SJCRH30 (cell line): ENCODE measurements at regions not wholly inside any gene's neighbourhood (a gene's known extent, or its start where the extent isn't known, plus 50 kb on each side); places are given as distances from the start of the nearest gene placed in this dataset.
A peak's percentile ranks its signal among the peaks of the same experiment; 100 is the strongest.

Source experiments
- DNase-seq, 2 experiments: peaks; one replicate each; pipeline ENCODE4 v3.0.0-alpha.2; 2015 to 2020
- H3K27ac ChIP-seq: fragments of 250-450 bp; sonication (Bioruptor Pico); 2 replicates; pipeline ENCODE4 v1.5.1; 2020; ENCODE audit warnings: mild to moderate bottlenecking, moderate library complexity
- H3K27me3 ChIP-seq: fragments of 250-450 bp; sonication (Bioruptor Pico); 2 replicates; pipeline ENCODE4 v1.5.1; 2020; ENCODE audit warnings: mild to moderate bottlenecking, moderate library complexity
- H3K36me3 ChIP-seq: fragments of 250-450 bp; sonication (Bioruptor Pico); 2 replicates; pipeline ENCODE4 v1.5.1; 2020; ENCODE audit warnings: mild to moderate bottlenecking, moderate library complexity
- H3K4me1 ChIP-seq: fragments of 250-450 bp; sonication (Bioruptor Pico); 2 replicates; pipeline ENCODE4 v1.5.1; 2020; ENCODE audit warnings: mild to moderate bottlenecking, moderate library complexity
- H3K4me3 ChIP-seq: fragments of 250-450 bp; sonication (Bioruptor Pico); 2 replicates; pipeline ENCODE4 v1.5.1; 2020; ENCODE audit warnings: mild to moderate bottlenecking, moderate library complexity
- H3K9me3 ChIP-seq: fragments of 250-450 bp; sonication (Bioruptor Pico); replicated peaks from 2 replicates; pipeline ENCODE4 v1.5.1; 2020; ENCODE audit warnings: mild to moderate bottlenecking, moderate library complexity

GRCh38 chr2:219692521-219692920 lies 65.1 kb downstream of the SLC4A3 start:
- no peak overlapping the region for H3K4me3 ChIP-seq
- H3K4me1 ChIP-seq, result peaks cover 15% of the 10 kb centered on the region
- H3K27ac ChIP-seq, result no peak overlapping the region
- H3K9me3 ChIP-seq, result no peaks in the 10 kb centered on the region
- no peak for DNase-seq
- 0 out of 2 replicates have a peak, but pooled peaks cover under 1% of the 10 kb centered on the region for H3K27me3 ChIP-seq
- H3K36me3 ChIP-seq, result no peaks in the 10 kb centered on the region

GRCh38 chr2:219695145-219695709 lies 67.8 kb downstream of the SLC4A3 start:
- Histone ChIP-seq H3K27ac (no peak overlapping the region), H3K4me3 (no peak overlapping the region), H3K9me3 (no peaks in the 10 kb centered on the region), H3K27me3 (0 out of 2 replicates have a peak, but pooled peaks cover 3% of the 10 kb centered on the region), H3K4me1 (no peaks in the 10 kb centered on the region; the same call in 1 of the 2 replicates), H3K36me3 (no peaks in the 10 kb centered on the region)
- DNase-seq, result no peak

- Histone ChIP-seq H3K4me1 (no peaks in the 10 kb centered on the region; the same call in 1 of the 2 replicates), H3K36me3 (no peaks in the 10 kb centered on the region), H3K27me3 (0 out of 2 replicates have a peak, but pooled peaks cover 3% of the 10 kb centered on the region), H3K9me3 (no peaks in the 10 kb centered on the region), H3K27ac (no peak overlapping the region), H3K4me3 (no peak overlapping the region)
- DNase-seq, result no peak
These were observed 70.6 kb downstream of the SLC4A3 start for GRCh38 chr2:219697811-219698747.

- Histone ChIP-seq H3K27ac (no peak overlapping the region), H3K27me3 (0 out of 2 replicates have a peak, but pooled peaks cover 3% of the 10 kb centered on the region), H3K4me1 (peaks cover 3% of the 10 kb centered on the region; the same call in 1 of the 2 replicates), H3K36me3 (no peaks in the 10 kb centered on the region), H3K4me3 (no peak overlapping the region), H3K9me3 (no peaks in the 10 kb centered on the region)
- no peak for DNase-seq
These were observed 71.5 kb downstream of the SLC4A3 start for GRCh38 chr2:219698748-219699439.

GRCh38 chr2:219699440-219699821 lies 72.0 kb downstream of the SLC4A3 start:
- H3K4me1 ChIP-seq, result peaks cover 3% of the 10 kb centered on the region; the same call in 1 of the 2 replicates
- H3K9me3 ChIP-seq, result no peaks in the 10 kb centered on the region
- H3K4me3 ChIP-seq, result no peak overlapping the region
- no peak overlapping the region for H3K27ac ChIP-seq
- H3K36me3 ChIP-seq, result no peaks in the 10 kb centered on the region
- no peak for DNase-seq
- 0 out of 2 replicates have a peak, but pooled peaks cover 3% of the 10 kb centered on the region for H3K27me3 ChIP-seq

- Histone ChIP-seq H3K36me3 (no peaks in the 10 kb centered on the region), H3K4me3 (no peak overlapping the region), H3K27me3 (0 out of 2 replicates have a peak, but pooled peaks cover 3% of the 10 kb centered on the region), H3K9me3 (no peaks in the 10 kb centered on the region), H3K4me1 (peaks cover 5% of the 10 kb centered on the region; the same call in 1 of the 2 replicates), H3K27ac (no peak overlapping the region)
- no peak for DNase-seq
These were observed 74.6 kb downstream of the SLC4A3 start for GRCh38 chr2:219701847-219702634.

GRCh38 chr2:219702796-219703545 lies 75.5 kb downstream of the SLC4A3 start:
- Histone ChIP-seq H3K27ac (no peak overlapping the region), H3K4me1 (peaks cover 6% of the 10 kb centered on the region; the same call in 1 of the 2 replicates), H3K9me3 (no peaks in the 10 kb centered on the region), H3K4me3 (no peak overlapping the region), H3K36me3 (no peaks in the 10 kb centered on the region), H3K27me3 (no peaks in the 10 kb centered on the region)
- DNase-seq, result no peak

- Histone ChIP-seq H3K27me3 (no peaks in the 10 kb centered on the region), H3K27ac (no peak overlapping the region), H3K36me3 (no peaks in the 10 kb centered on the region), H3K9me3 (no peaks in the 10 kb centered on the region), H3K4me1 (peaks cover 9% of the 10 kb centered on the region; the same call in 1 of the 2 replicates), H3K4me3 (no peak overlapping the region)
- DNase-seq, result no peak
These were observed 77.4 kb downstream of the SLC4A3 start for GRCh38 chr2:219704878-219705277.

- H3K4me3 ChIP-seq, result no peak overlapping the region
- H3K4me1 ChIP-seq, result peaks cover 9% of the 10 kb centered on the region; the same call in 1 of the 2 replicates
- DNase-seq, result no peak
- H3K36me3 ChIP-seq, result no peaks in the 10 kb centered on the region
- no peak overlapping the region for H3K27ac ChIP-seq
- H3K27me3 ChIP-seq, result no peaks in the 10 kb centered on the region
- H3K9me3 ChIP-seq, result no peaks in the 10 kb centered on the region
These were observed 79.4 kb downstream of the SLC4A3 start for GRCh38 chr2:219706823-219707281.

GRCh38 chr2:219707496-219708285 lies 80.3 kb downstream of the SLC4A3 start:
- no peaks in the 10 kb centered on the region for H3K27me3 ChIP-seq
- H3K4me3 ChIP-seq, result no peak overlapping the region
- peaks cover 9% of the 10 kb centered on the region; the same call in 1 of the 2 replicates for H3K4me1 ChIP-seq
- no peak for DNase-seq
- no peaks in the 10 kb centered on the region for H3K36me3 ChIP-seq
- no peak overlapping the region for H3K27ac ChIP-seq
- no peaks in the 10 kb centered on the region for H3K9me3 ChIP-seq

- no peaks in the 10 kb centered on the region for H3K27me3 ChIP-seq
- no peak overlapping the region for H3K27ac ChIP-seq
- DNase-seq, result no peak
- no peak overlapping the region for H3K4me3 ChIP-seq
- no peaks in the 10 kb centered on the region for H3K9me3 ChIP-seq
- H3K4me1 ChIP-seq, result peaks cover 6% of the 10 kb centered on the region; the same call in 1 of the 2 replicates
- no peaks in the 10 kb centered on the region for H3K36me3 ChIP-seq
These were observed 81.9 kb downstream of the SLC4A3 start for GRCh38 chr2:219709331-219709761.

GRCh38 chr2:219713110-219713509 lies 85.7 kb downstream of the SLC4A3 start:
- no peaks in the 10 kb centered on the region for H3K9me3 ChIP-seq
- no peaks in the 10 kb centered on the region for H3K36me3 ChIP-seq

More at GRCh38 chr2:219713110-219713509, 85.7 kb downstream of the SLC4A3 start:
- no peaks in the 10 kb centered on the region for H3K27me3 ChIP-seq
- H3K4me1 ChIP-seq, result 0 out of 2 replicates have a peak, but pooled peaks cover 3% of the 10 kb centered on the region
- DNase-seq, result peak; percentile 48 to 75
- H3K27ac ChIP-seq, result no peak overlapping the region
- no peak overlapping the region; the same call in 1 of the 2 replicates for H3K4me3 ChIP-seq
